HG03575 (cell line): ENCODE measurements at regions not wholly inside any gene's neighbourhood (a gene's known extent, or its start where the extent isn't known, plus 50 kb on each side); places are given as distances from the start of the nearest gene placed in this dataset.
"Not testable (repeated sequence)": the region's sequence is repeated elsewhere in the genome, so short reads cannot be mapped to it uniquely, and the experiment has no call there.

Source experiments
- ATAC-seq: cut with Tn5 transposase; IDR thresholded peaks from one replicate; pipeline ENCODE4 v1.9.1; 2021; ENCODE audit not compliant: unreplicated experiment, insufficient number of reproducible peaks, low FRiP score; ENCODE audit errors: extremely low read depth

- ATAC-seq = no peak
Observed at GRCh38 chr6:16043171-16044135, 85.4 kb upstream of the MYLIP start.

GRCh38 chr6:16042751-16043150, 86.1 kb upstream of the MYLIP start:
- ATAC-seq = no peak

GRCh38 chr6:16041327-16041726, 87.6 kb upstream of the MYLIP start:
- ATAC-seq = no peak

GRCh38 chr6:16040628-16040974, 88.3 kb upstream of the MYLIP start:
- no peak for ATAC-seq

- not testable (repeated sequence) for ATAC-seq
Observed at GRCh38 chr6:16039892-16040627, 88.8 kb upstream of the MYLIP start.

GRCh38 chr6:16038938-16039337, 89.9 kb upstream of the MYLIP start:
- no peak for ATAC-seq

GRCh38 chr6:16035488-16036080, 93.3 kb upstream of the MYLIP start:
- ATAC-seq = no peak

- ATAC-seq = no peak
Observed at GRCh38 chr6:16033214-16033613, 95.7 kb upstream of the MYLIP start.

- no peak for ATAC-seq
Observed at GRCh38 chr6:16031278-16031981, 97.5 kb upstream of the MYLIP start.

GRCh38 chr6:16028966-16029365, 99.9 kb upstream of the MYLIP start:
- no peak for ATAC-seq

GRCh38 chr6:16020259-16020658, 108.6 kb upstream of the MYLIP start:
- no peak for ATAC-seq

- ATAC-seq = no peak
Observed at GRCh38 chr6:16019462-16019861, 109.4 kb upstream of the MYLIP start.

GRCh38 chr6:16018626-16019025, 110.3 kb upstream of the MYLIP start:
- no peak for ATAC-seq

GRCh38 chr6:16014325-16014724, 114.6 kb upstream of the MYLIP start:
- not testable (repeated sequence) for ATAC-seq

- no peak for ATAC-seq
Observed at GRCh38 chr6:16007146-16007545, 121.7 kb upstream of the MYLIP start.

GRCh38 chr6:16006681-16007080, 122.2 kb upstream of the MYLIP start:
- ATAC-seq = no peak

GRCh38 chr6:16004934-16005679, 123.8 kb upstream of the MYLIP start:
- ATAC-seq = no peak

GRCh38 chr6:16003197-16003491, 125.7 kb upstream of the MYLIP start:
- no peak for ATAC-seq
